Upper lobe of left lung (tissue), 6 donors: ENCODE measurements at regions not wholly inside any gene's neighbourhood (a gene's known extent, or its start where the extent isn't known, plus 50 kb on each side); places are given as distances from the start of the nearest gene placed in this dataset.
"Not testable (repeated sequence)": the region's sequence is repeated elsewhere in the genome, so short reads cannot be mapped to it uniquely, and the experiment has no call there.

Experiments used
- ATAC-seq, 2 donors: fragments of 200-7000 bp; cut with Tn5 transposase; one replicate each; pipeline ENCODE4 v1.9.1; 2022; ENCODE audit warnings: mild to moderate bottlenecking in 2 of 2, moderate library complexity in 2 of 2; ENCODE audit not compliant: low FRiP score in 2 of 2
- DNase-seq, 2 donors: peaks; one replicate each; pipeline ENCODE4 v3.0.0-alpha.2; 2019 to 2020
- H3K27ac ChIP-seq, 4 donors: fragments of 200-600 bp; sonication (generic); one replicate each; pipeline ENCODE4 v1.5.1; 2016 to 2019
- H3K27me3 ChIP-seq, 4 donors: fragments of 200-600 bp; sonication (generic); one replicate each; pipeline ENCODE4 v1.5.1; 2017 to 2019
- H3K36me3 ChIP-seq, 4 donors: fragments of 200-600 bp; sonication (generic); one replicate each; pipeline ENCODE4 v1.5.1; 2016 to 2019
- H3K4me1 ChIP-seq, 4 donors: fragments of 200-600 bp; sonication (generic); one replicate each; pipeline ENCODE4 v1.5.1; 2018 to 2019
- H3K4me3 ChIP-seq, 4 donors: fragments of 200-600 bp; sonication (generic); one replicate each; pipeline ENCODE4 v1.5.1; 2017 to 2019; ENCODE audit warnings: mild to moderate bottlenecking in 2 of 4, moderate library complexity in 1 of 4
- H3K9me3 ChIP-seq, 4 donors: fragments of 200-600 bp; sonication (generic); one replicate each; pipeline ENCODE4 v1.5.1; 2018 to 2019
- CTCF ChIP-seq, 6 experiments: fragments of 450-650 bp in 4 of 6; fragments of 200-600 bp in 2 of 6; sonication (generic) in 2 of 6; IDR thresholded peaks; one replicate each; pipeline ENCODE4 v1.5.1; 2016 to 2019; ENCODE audit warnings: antibody characterized with exemption in 6 of 6
- EP300 ChIP-seq, 4 donors: sonication (generic); formaldehyde crosslinking; IDR thresholded peaks; one replicate each; pipeline ENCODE4 v1.5.1; 2017; ENCODE audit warnings: antibody characterized with exemption in 4 of 4, control low read depth in 2 of 4
- POLR2A ChIP-seq, 4 donors: fragments of 450-650 bp; IDR thresholded peaks; one replicate each; pipeline ENCODE4 v1.5.1; 2016 to 2017; ENCODE audit warnings: antibody characterized with exemption in 4 of 4, mild to moderate bottlenecking in 2 of 4
- POLR2AphosphoS5 ChIP-seq, 2 donors: sonication (generic); formaldehyde crosslinking; IDR thresholded peaks; one replicate each; pipeline ENCODE4 v1.5.1; 2017; ENCODE audit warnings: antibody characterized with exemption in 2 of 2
- WGBS, 2 donors: methylation state at CpG; one replicate each; pipeline ENCODE4 v1.1.5; 2017 to 2018; 5-methylcytosine and 5-hydroxymethylcytosine counted together
- donor health status: DM: no; HTN: no; CAD: no; lungs with moderate emphysema.
- donor health status: DM: no; HTN: yes; CAD: no; lungs with severe emphysema.

- H3K36me3 ChIP-seq, result no peaks in the 10 kb centered on the region
- TF ChIP-seq POLR2AphosphoS5 (IDR thresholded peaks at IDR 0.05) (no peak), EP300 (IDR thresholded peaks at IDR 0.05) (no peak), POLR2A (IDR thresholded peaks at IDR 0.05) (no peak), CTCF (IDR thresholded peaks at IDR 0.05) (no peak)
- H3K4me3 ChIP-seq, result no peak overlapping the region
- H3K9me3 ChIP-seq, result no peaks in the 10 kb centered on the region
- DNase-seq, result no peak
- no peak for ATAC-seq
- 53 to 66% methylated on average over 3 of the region's 3 CpGs for WGBS, 2 donors
- no peaks in the 10 kb centered on the region for H3K4me1 ChIP-seq
- no peaks in the 10 kb centered on the region for H3K27me3 ChIP-seq
- H3K27ac ChIP-seq, result no peak overlapping the region
Measured at GRCh38 chr5:36423578-36424307, 122.0 kb upstream of the RANBP3L start.

GRCh38 chr5:36426070-36426469, 124.4 kb upstream of the RANBP3L start:
- not testable (repeated sequence) for H3K4me1 ChIP-seq, H3K27ac ChIP-seq, H3K9me3 ChIP-seq, H3K27me3 ChIP-seq, H3K4me3 ChIP-seq, DNase-seq, H3K36me3 ChIP-seq, ATAC-seq
- WGBS, 2 donors, result 91% methylated on average over 2 of the region's 2 CpGs

DNA sequence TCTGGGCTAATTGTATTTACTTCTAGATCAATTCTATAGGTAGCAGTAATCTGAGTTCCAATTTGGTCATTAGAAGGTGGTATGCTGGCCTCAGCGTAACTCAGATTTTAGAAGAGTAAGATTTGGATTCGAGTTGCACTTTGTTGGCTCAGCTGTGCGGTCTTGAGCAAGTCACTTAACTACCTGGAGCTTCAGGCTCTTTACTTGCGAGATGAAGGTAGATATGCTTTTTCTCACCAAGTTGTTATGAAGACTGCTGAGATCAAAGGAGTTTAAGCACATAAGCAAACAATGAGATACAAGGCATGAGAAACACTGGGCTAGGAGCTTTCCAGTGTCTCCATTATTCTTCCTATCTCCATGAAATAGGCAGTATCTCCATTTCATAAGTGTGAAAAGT, 133.8 kb upstream of the RANBP3L start:
- Histone ChIP-seq H3K27me3 (no peaks in the 10 kb centered on the region), H3K4me3 (no peak overlapping the region), H3K4me1 (no peaks in the 10 kb centered on the region), H3K36me3 (no peaks in the 10 kb centered on the region), H3K27ac (no peak overlapping the region), H3K9me3 (no peaks in the 10 kb centered on the region)
- WGBS, 2 donors, result 82 to 84% methylated on average over 4 of the region's 4 CpGs
- TF ChIP-seq POLR2AphosphoS5 (IDR thresholded peaks at IDR 0.05) (no peak), CTCF (IDR thresholded peaks at IDR 0.05) (no peak), EP300 (IDR thresholded peaks at IDR 0.05) (no peak), POLR2A (IDR thresholded peaks at IDR 0.05) (no peak)
- no peak for ATAC-seq
- no peak for DNase-seq

- Histone ChIP-seq H3K27ac (no peak overlapping the region), H3K36me3 (no peaks in the 10 kb centered on the region), H3K27me3 (no peaks in the 10 kb centered on the region), H3K4me3 (no peak overlapping the region), H3K9me3 (no peaks in the 10 kb centered on the region), H3K4me1 (no peaks in the 10 kb centered on the region)
- DNase-seq (no peak), ATAC-seq (no peak)
- TF ChIP-seq EP300 (IDR thresholded peaks at IDR 0.05) (no peak), POLR2AphosphoS5 (IDR thresholded peaks at IDR 0.05) (no peak), CTCF (IDR thresholded peaks at IDR 0.05) (no peak), POLR2A (IDR thresholded peaks at IDR 0.05) (no peak)
- 70 to 74% methylated on average over 3 of the region's 3 CpGs for WGBS, 2 donors
Measured at GRCh38 chr5:36436306-36436705, 134.6 kb upstream of the RANBP3L start.

GRCh38 chr5:36438765-36439561, 137.3 kb upstream of the RANBP3L start:
- Histone ChIP-seq H3K27ac (no peak overlapping the region), H3K9me3 (no peaks in the 10 kb centered on the region), H3K4me1 (peaks cover 0 to under 1% (median under 1%) of the 10 kb centered on the region in 4 donors), H3K36me3 (no peaks in the 10 kb centered on the region), H3K4me3 (no peak overlapping the region), H3K27me3 (no peaks in the 10 kb centered on the region)
- WGBS, 2 donors, result 60 to 76% methylated on average over 6 of the region's 6 CpGs
- TF ChIP-seq POLR2AphosphoS5 (IDR thresholded peaks at IDR 0.05) (no peak), CTCF (IDR thresholded peaks at IDR 0.05) (no peak), POLR2A (IDR thresholded peaks at IDR 0.05) (no peak), EP300 (IDR thresholded peaks at IDR 0.05) (no peak)
- no peak for ATAC-seq
- DNase-seq, result no peak
